ENCODE measurements at regions not wholly inside any gene's neighbourhood (a gene's known extent, or its start where the extent isn't known, plus 50 kb on each side); places are given as distances from the start of the nearest gene placed in this dataset.

DNA sequence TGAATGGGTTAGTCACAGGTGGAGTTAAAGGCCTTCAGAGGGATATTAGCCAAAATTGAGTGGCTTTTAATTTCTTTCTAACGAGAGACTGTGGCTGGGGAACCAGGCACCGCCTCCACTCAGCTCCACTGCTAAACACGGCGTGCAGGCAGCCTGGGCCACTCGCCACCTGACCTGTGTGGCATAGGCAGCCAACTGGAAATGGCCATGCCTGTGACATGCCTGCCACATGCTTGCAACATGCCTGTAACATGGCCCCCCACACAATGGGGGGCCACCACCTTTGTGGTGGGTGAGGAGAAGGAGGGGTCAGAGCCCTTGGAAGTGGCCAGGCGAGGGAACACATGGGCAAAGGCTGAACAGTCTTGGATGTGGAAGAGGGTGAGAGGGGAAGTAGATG is 60.1 kb upstream of the PAX2 start:
- ATAC-seq = no peak
- no peaks in the 10 kb centered on the region for H3K9me3 Mint-ChIP-seq (ENCODE audit: low read depth)
- H3K4me3 Mint-ChIP-seq = no peak overlapping the region
- H3K36me3 Mint-ChIP-seq = no peaks in the 10 kb centered on the region
- no peak for DNase-seq
- H3K27ac Mint-ChIP-seq = no peak overlapping the region
- CTCF ChIA-PET = no interaction called here
- peaks cover 85% of the 10 kb centered on the region for H3K27me3 Mint-ChIP-seq
- no peaks in the 10 kb centered on the region for H3K4me1 Mint-ChIP-seq

DNA sequence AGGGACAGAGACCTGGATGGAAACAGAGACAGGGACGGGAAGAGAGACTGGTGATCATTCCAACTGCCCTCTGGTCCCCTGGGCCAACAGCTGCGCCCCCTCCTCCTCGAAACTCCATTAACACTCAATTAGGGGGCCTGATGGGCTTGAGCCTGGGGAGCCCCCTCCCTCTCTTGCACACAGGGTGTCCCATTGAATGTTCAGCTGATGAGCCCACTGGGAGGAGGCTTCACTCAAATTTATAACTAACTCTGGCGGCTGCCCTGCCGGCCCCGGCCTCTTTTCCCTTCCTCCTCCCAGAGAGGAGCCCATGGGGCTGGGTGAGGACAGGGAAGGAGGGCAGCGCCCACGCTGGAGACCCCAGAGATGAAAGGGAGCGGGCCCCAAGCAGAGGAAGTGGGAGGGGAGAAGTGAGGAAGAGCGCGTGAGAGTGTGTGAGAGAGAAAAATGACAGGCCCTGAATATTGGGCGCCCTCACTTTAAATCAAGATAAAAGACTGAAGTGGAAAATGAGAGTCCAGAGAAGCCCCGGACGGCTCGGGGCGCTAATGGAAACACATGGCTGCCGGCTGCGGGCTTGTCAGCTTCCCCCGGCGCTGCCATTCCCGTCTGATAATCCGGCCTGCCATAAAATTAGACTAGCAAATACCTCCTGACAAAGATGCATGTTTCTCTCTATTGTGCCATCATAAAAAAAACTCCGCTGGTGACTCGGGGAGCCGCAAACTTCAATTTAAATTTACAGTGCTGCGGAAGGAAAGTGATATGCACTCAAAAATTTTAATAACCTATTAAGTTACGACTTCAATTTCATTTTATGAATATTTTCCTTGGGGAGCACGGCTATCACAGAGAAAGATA is 58.0 kb upstream of the PAX2 start:
- Mint-ChIP-seq H3K9me3 (ENCODE audit: low read depth) (no peaks in the 10 kb centered on the region), H3K27ac (no peak overlapping the region), H3K4me1 (no peaks in the 10 kb centered on the region), H3K27me3 (peaks cover 83% of the 10 kb centered on the region), H3K4me3 (no peak overlapping the region), H3K36me3 (no peaks in the 10 kb centered on the region)
- ATAC-seq (no peak), DNase-seq (no peak)
- CTCF ChIA-PET = no interaction called here

DNA sequence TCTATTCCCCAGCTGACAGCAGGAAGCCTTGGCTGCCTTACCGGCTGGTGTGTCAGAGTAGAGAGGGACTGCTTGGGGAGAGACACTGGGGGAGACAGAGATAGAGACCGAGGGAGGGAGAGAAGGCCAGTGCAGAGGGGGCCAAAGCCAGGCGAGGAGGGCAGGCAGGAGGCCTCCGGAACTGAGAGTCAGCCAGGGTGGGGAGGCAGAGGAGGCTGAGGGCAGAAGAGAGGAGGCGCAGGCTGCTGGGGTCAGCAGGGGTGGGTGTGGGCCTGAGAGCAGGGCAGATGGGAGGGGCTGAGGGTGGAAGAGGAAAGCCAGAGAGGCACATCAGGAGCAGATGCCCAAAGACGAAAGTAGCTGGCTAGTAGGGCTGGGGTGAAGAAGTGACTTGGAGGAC is 57.2 kb upstream of the PAX2 start:
- DNase-seq (no peak), ATAC-seq (no peak)
- H3K27ac Mint-ChIP-seq = no peak overlapping the region
- no peaks in the 10 kb centered on the region for H3K36me3 Mint-ChIP-seq
- H3K4me3 Mint-ChIP-seq = no peak overlapping the region
- no peaks in the 10 kb centered on the region for H3K9me3 Mint-ChIP-seq (ENCODE audit: low read depth)
- H3K27me3 Mint-ChIP-seq = peaks cover 75% of the 10 kb centered on the region
- CTCF ChIA-PET = no interaction called here
- H3K4me1 Mint-ChIP-seq = no peaks in the 10 kb centered on the region

DNA sequence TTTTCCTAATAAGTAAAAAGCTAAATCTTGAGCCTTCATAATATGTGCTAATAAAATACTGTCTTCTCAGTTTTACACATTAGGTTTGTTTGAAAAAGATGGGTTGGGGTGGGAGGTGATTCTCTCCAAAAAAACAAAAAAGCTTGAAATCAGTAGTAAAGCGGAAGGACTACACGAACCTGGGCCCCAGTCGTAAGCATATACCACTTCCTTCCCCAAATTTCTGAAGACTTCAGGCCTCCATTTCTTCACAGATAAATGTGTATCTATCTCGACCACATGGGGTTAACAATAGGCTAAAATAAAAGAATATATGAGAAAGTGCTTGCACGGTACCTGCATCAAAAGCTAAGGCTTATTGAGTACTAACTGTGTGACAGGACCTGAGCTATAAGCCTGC is 51.6 kb upstream of the PAX2 start:
- CTCF ChIA-PET = no interaction called here
- Mint-ChIP-seq H3K4me3 (no peak overlapping the region), H3K4me1 (peaks cover 10% of the 10 kb centered on the region), H3K9me3 (ENCODE audit: low read depth) (no peaks in the 10 kb centered on the region), H3K27ac (no peak overlapping the region), H3K36me3 (no peaks in the 10 kb centered on the region), H3K27me3 (peaks cover 34% of the 10 kb centered on the region)
- DNase-seq (no peak), ATAC-seq (no peak)

Data from activated CD8-positive, alpha-beta memory T cell treated with anti-CD3 and anti-CD28 coated beads, Interleukin-2, amount 10 ng/mL, durations not matched to agents 7 days and 5 days (primary cell).